HEK293T (cell line): ENCODE measurements at regions not wholly inside any gene's neighbourhood (a gene's known extent, or its start where the extent isn't known, plus 50 kb on each side); places are given as distances from the start of the nearest gene placed in this dataset.

Experiments
- ARNT ChIP-seq: fragments of 450-650 bp; IDR thresholded peaks from 2 replicates; pipeline ENCODE4 v1.6.1; 2017; ENCODE audit warnings: mild to moderate bottlenecking
- L3MBTL2 ChIP-seq: fragments of 450-650 bp; conservative IDR thresholded peaks from 2 replicates; pipeline ENCODE4 v1.6.1; 2016; ENCODE audit warnings: mild to moderate bottlenecking
- SP1 ChIP-seq: fragments of 450-650 bp; IDR thresholded peaks from 2 replicates; pipeline ENCODE4 v1.6.1; 2017
- TARDBP ChIP-seq: fragments of 450-650 bp; IDR thresholded peaks from 2 replicates; pipeline ENCODE4 v1.6.1; 2016
- ZNF384 ChIP-seq: fragments of 450-650 bp; IDR thresholded peaks from 2 replicates; pipeline ENCODE4 v1.6.1; 2016

DNA sequence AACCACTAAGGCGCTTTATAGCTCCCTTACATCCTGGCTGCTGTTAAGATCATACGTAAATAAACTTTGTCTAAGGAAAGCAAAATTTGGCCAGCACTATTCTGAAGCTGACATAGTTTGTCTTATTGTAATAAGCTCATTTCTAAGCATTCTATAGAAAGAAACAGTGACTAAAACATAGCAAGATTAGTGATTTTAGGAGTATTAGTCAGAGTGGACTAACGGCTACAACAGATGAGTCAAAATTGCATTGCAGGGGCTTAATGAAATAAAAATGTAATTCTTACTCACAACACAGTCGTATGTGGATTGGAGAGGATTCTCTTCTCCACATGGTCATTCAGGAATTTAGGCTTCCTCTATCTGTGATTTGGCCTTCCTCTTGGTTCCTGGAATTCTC is 347.6 kb downstream of the GADD45G start:
- TF ChIP-seq ZNF384, result no peak
- no peak for TF ChIP-seq L3MBTL2
- no peak for TF ChIP-seq SP1
- TF ChIP-seq ARNT, result no peak
- no peak for TF ChIP-seq TARDBP
